IMR-90 (cell line): ENCODE measurements at regions not wholly inside any gene's neighbourhood (a gene's known extent, or its start where the extent isn't known, plus 50 kb on each side); places are given as distances from the start of the nearest gene placed in this dataset.

Experiments used
- CTCF ChIP-seq: conservative IDR thresholded peaks from 2 replicates; pipeline ENCODE4 v1.5.1; 2012; ENCODE audit warnings: mild to moderate bottlenecking, low read depth, low read length, improper control_type of control experiment
- FOS ChIP-seq: fragments of 150-350 bp; IDR thresholded peaks from 2 replicates; pipeline ENCODE4 v1.6.1; 2016; ENCODE audit warnings: low read depth, low read length
- MAFK ChIP-seq: IDR thresholded peaks from 2 replicates; pipeline ENCODE4 v1.6.1; 2012; ENCODE audit warnings: low read depth, low read length, improper control_type of control experiment
- NFE2L2 ChIP-seq: fragments of 150-350 bp; IDR thresholded peaks from 2 replicates; pipeline ENCODE4 v1.6.1; 2016; ENCODE audit warnings: low read depth, mild to moderate bottlenecking, low read length
- POLR2A ChIP-seq: IDR thresholded peaks from 2 replicates; pipeline ENCODE4 v1.6.1; 2012; ENCODE audit warnings: mild to moderate bottlenecking, low read depth, low read length
- RAD21 ChIP-seq: IDR thresholded peaks from 2 replicates; pipeline ENCODE4 v1.6.1; 2012; ENCODE audit warnings: low read length, improper control_type of control experiment

- TF ChIP-seq CTCF (no peak), POLR2A (no peak), FOS (no peak), NFE2L2 (no peak), MAFK (no peak), RAD21 (no peak)
Measured at GRCh38 chr21:18776936-18777335, 373.4 kb upstream of the TMPRSS15 start.
